DMS153 treated with DMSO at 0.1 percent for 48 hours (cell line): ENCODE measurements at regions not wholly inside any gene's neighbourhood (a gene's known extent, or its start where the extent isn't known, plus 50 kb on each side); places are given as distances from the start of the nearest gene placed in this dataset.
"Not testable (repeated sequence)": the region's sequence is repeated elsewhere in the genome, so short reads cannot be mapped to it uniquely, and the experiment has no call there.

ENCODE experiments used
- DNase-seq: peaks from one replicate; lab custom pipeline; 2025; ENCODE audit not compliant: unreplicated experiment; lab: John Stamatoyannopoulos, UW

GRCh38 chr5:74462356-74462755 lies 178.2 kb downstream of the ENC1 start:
- DNase-seq = no peak

GRCh38 chr5:74461251-74461650 lies 179.3 kb downstream of the ENC1 start:
- DNase-seq = no peak

GRCh38 chr5:74460694-74461093 lies 179.8 kb downstream of the ENC1 start:
- no peak for DNase-seq

GRCh38 chr5:74459984-74460383 lies 180.5 kb downstream of the ENC1 start:
- no peak for DNase-seq

- DNase-seq = no peak
These were observed 182.7 kb downstream of the ENC1 start for GRCh38 chr5:74457876-74458275.

GRCh38 chr5:74454263-74455030 lies 186.1 kb downstream of the ENC1 start:
- no peak for DNase-seq

- no peak for DNase-seq
These were observed 187.7 kb downstream of the ENC1 start for GRCh38 chr5:74452856-74453255.

GRCh38 chr5:74450095-74450494 lies 190.4 kb downstream of the ENC1 start:
- no peak for DNase-seq

- no peak for DNase-seq
These were observed 193.7 kb downstream of the ENC1 start for GRCh38 chr5:74446725-74447241.

- DNase-seq = no peak
These were observed 198.1 kb downstream of the ENC1 start for GRCh38 chr5:74442466-74442865.

GRCh38 chr5:74441616-74442015 lies 198.9 kb downstream of the ENC1 start:
- no peak for DNase-seq

GRCh38 chr5:74440341-74440740 lies 200.2 kb downstream of the ENC1 start:
- no peak for DNase-seq

- not testable (repeated sequence) for DNase-seq
These were observed 202.7 kb downstream of the ENC1 start for GRCh38 chr5:74437870-74438269.

- DNase-seq = no peak
These were observed 206.4 kb downstream of the ENC1 start for GRCh38 chr5:74433896-74434829.

- no peak for DNase-seq
These were observed 207.2 kb downstream of the ENC1 start for GRCh38 chr5:74433255-74433895.

- no peak for DNase-seq
These were observed 207.8 kb downstream of the ENC1 start for GRCh38 chr5:74432721-74433120.

GRCh38 chr5:74432216-74432615 lies 208.3 kb downstream of the ENC1 start:
- no peak for DNase-seq

- DNase-seq = no peak
These were observed 209.2 kb downstream of the ENC1 start for GRCh38 chr5:74431290-74431669.

GRCh38 chr5:74430631-74431289 lies 209.8 kb downstream of the ENC1 start:
- no peak for DNase-seq

- DNase-seq = no peak
These were observed 211.0 kb downstream of the ENC1 start for GRCh38 chr5:74429495-74429894.

GRCh38 chr5:74428876-74429275 lies 211.7 kb downstream of the ENC1 start:
- DNase-seq = no peak
